ENCODE measurements at regions not wholly inside any gene's neighbourhood (a gene's known extent, or its start where the extent isn't known, plus 50 kb on each side); places are given as distances from the start of the nearest gene placed in this dataset.

- 0 out of 4 replicates have a peak, but pooled peaks of 1 of the 2 experiments have one; percentile 5 for TF ChIP-seq CTCF (conservative IDR thresholded peaks at IDR 0.05; ENCODE audit: low read depth in 2 of 2)
- TF ChIP-seq EZH2 (IDR thresholded peaks at IDR 0.05; ENCODE audit: low read depth, unreplicated experiment): no peak
- no peak for TF ChIP-seq STAT1 (IDR thresholded peaks at IDR 0.05; ENCODE audit: unreplicated experiment)
- TF ChIP-seq JUNB (IDR thresholded peaks at IDR 0.05; ENCODE audit: unreplicated experiment): no peak
- TF ChIP-seq, protein P1, sequence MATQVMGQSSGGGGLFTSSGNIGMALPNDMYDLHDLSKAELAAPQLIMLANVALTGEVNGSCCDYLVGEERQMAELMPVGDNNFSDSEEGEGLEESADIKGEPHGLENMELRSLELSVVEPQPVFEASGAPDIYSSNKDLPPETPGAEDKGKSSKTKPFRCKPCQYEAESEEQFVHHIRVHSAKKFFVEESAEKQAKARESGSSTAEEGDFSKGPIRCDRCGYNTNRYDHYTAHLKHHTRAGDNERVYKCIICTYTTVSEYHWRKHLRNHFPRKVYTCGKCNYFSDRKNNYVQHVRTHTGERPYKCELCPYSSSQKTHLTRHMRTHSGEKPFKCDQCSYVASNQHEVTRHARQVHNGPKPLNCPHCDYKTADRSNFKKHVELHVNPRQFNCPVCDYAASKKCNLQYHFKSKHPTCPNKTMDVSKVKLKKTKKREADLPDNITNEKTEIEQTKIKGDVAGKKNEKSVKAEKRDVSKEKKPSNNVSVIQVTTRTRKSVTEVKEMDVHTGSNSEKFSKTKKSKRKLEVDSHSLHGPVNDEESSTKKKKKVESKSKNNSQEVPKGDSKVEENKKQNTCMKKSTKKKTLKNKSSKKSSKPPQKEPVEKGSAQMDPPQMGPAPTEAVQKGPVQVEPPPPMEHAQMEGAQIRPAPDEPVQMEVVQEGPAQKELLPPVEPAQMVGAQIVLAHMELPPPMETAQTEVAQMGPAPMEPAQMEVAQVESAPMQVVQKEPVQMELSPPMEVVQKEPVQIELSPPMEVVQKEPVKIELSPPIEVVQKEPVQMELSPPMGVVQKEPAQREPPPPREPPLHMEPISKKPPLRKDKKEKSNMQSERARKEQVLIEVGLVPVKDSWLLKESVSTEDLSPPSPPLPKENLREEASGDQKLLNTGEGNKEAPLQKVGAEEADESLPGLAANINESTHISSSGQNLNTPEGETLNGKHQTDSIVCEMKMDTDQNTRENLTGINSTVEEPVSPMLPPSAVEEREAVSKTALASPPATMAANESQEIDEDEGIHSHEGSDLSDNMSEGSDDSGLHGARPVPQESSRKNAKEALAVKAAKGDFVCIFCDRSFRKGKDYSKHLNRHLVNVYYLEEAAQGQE (IDR thresholded peaks at IDR 0.05; ENCODE audit: unreplicated experiment): no peak
Observed at GRCh38 chr2:235433860-235434259, 60.0 kb upstream of the AGAP1 start.

All from GM23338 (cell line).